HK-2 (cell line): ENCODE measurements at regions not wholly inside any gene's neighbourhood (a gene's known extent, or its start where the extent isn't known, plus 50 kb on each side); places are given as distances from the start of the nearest gene placed in this dataset.
"Not testable (repeated sequence)": the region's sequence is repeated elsewhere in the genome, so short reads cannot be mapped to it uniquely, and the experiment has no call there.

ENCODE experiments used
- DNase-seq: peaks from one replicate; pipeline ENCODE4 v3.0.0-alpha.2; 2018; ENCODE audit not compliant: unreplicated experiment

DNA sequence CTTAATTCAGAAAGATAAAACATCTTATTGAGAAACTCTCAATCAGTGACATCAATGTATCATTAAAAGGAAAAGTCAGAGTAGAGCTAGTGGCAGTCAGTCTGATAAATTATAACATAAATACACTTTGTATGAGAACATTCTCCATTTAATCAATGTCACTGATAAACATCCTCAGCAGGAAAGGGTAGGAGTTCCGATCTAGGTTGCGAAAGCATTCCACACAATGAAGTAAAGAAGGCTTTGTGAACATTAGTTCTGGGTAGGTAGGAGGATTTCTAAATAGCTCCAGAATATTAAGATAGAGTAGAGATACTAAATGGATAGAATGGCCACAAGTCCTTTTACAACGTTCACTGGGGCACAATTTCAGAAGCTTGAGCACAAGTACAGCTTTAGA is 179.7 kb upstream of the MALRD1 start:
- no peak for DNase-seq

- no peak for DNase-seq
Measured at GRCh38 chr10:18875477-18875876, 173.1 kb upstream of the MALRD1 start.

DNA sequence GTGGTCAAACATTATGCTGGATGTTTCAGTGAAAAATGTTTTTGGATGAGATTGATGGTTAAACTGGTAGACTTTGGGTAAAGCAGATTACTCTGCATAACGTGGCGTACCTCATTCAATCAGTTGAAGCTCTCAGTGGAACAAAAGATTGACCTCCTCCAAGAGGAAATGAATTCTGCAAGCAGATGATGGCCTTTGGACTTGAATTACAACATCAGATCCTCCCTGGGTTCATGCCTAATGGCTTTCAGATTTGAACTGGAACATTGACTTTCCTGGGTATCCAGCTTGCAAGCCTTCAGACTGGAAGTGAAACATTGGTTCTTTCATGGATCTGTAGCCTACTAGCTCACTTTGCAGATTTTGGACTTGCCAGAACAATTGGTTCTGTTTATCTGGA is 169.3 kb upstream of the MALRD1 start:
- no peak for DNase-seq

- DNase-seq = no peak
Measured at GRCh38 chr10:18880530-18880929, 168.1 kb upstream of the MALRD1 start.

DNA sequence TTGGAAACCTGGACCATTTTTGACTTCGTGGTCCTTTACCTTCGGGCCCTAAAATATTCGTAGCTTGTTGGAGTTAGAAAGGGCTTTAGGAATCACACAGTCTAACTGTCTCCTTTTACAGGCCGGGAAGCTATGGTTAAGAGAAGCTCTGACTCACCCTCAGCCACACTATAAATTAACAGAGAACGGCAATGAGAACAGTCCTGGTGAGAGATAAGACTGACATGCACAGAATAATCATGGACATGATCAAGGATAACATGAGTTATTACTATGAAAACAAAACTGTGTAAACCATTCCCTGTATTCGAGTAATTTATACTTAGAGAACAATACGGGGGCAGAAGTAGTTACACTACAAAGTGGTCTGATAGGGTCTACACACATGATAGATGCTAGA is 162.5 kb upstream of the MALRD1 start:
- no peak for DNase-seq

DNA sequence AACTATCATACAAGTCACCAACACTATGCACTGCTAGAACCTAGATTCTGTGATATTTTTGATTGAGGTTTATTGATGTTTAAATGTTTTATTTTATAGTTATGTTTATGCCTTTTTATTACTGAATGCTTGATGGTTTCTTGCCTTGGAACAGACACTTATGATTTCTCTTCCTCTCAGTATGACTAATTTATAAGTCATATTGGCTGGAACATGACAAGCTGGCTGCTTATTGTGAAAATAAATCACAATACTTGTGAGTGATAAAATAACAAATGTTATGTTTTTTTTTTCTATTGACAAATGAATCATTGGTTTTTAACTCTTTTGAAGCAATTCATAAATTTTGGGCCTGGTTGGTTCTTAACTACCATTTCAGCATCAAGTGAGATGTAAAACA is 142.0 kb upstream of the MALRD1 start:
- DNase-seq = no peak

DNA sequence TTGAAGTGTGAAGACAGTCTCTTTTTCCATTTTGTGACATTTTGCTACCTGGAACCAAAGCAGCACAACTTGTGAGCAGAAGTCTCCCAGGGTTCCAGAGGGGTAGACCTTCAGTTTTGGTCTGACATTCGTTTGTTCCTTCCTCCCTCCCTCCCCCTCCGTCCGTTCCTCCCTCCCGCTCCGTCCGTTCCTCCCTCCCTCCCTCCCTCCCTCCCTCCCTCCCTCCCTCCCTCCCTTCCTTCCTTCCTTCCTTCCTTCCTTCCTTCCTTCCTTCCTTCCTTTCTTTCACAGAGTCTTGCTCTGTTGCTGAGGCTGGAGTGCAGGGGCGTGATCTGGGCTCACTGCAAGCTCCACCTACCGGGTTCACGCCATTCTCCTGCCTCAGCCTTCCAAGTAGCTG is 131.2 kb upstream of the MALRD1 start:
- not testable (repeated sequence) for DNase-seq

- DNase-seq = peak; percentile 38
Measured at GRCh38 chr10:18918532-18918931, 130.1 kb upstream of the MALRD1 start.

DNA sequence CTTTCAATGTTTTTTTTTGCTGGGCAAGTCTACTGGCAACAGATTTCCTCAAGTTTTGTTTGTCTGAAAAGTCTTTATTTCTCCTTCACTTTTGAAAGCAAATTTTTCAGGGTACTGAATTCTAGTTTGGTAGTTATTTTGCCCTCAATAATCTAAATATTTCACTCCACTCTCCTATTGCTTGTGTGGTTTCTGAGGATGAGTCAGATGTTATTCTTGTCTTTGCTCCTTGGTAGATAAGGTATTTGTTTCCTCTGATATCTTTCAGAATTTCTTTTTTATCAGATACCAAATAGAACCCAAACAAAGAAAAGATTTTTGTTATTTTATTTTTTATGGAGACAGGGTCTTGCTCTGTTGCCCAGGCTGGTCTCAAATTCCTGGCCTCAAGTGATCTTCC is 99.2 kb upstream of the MALRD1 start:
- DNase-seq = no peak

- not testable (repeated sequence) for DNase-seq
Measured at GRCh38 chr10:18951072-18951823, 97.4 kb upstream of the MALRD1 start.

- no peak for DNase-seq
Measured at GRCh38 chr10:18955061-18955460, 93.5 kb upstream of the MALRD1 start.

DNA sequence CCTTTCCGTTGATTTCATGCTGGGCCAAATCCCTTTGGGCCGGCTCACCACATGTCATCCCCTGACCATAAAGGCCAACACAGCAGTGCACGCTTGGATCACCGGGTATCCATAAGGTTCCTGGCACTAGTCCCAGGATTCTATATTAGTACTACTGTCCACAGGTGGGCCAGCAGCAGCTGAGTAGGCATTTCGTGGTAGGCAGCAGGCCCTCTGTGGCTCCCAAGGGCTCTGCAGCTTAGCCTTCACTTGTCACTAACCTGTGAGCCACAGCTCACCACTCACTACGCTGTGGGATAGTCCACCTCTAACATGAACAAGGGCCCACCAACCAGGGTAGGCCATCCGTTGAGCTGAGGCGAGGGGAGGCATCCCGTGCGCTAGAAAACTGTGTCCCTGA is 89.2 kb upstream of the MALRD1 start:
- DNase-seq = no peak

DNA sequence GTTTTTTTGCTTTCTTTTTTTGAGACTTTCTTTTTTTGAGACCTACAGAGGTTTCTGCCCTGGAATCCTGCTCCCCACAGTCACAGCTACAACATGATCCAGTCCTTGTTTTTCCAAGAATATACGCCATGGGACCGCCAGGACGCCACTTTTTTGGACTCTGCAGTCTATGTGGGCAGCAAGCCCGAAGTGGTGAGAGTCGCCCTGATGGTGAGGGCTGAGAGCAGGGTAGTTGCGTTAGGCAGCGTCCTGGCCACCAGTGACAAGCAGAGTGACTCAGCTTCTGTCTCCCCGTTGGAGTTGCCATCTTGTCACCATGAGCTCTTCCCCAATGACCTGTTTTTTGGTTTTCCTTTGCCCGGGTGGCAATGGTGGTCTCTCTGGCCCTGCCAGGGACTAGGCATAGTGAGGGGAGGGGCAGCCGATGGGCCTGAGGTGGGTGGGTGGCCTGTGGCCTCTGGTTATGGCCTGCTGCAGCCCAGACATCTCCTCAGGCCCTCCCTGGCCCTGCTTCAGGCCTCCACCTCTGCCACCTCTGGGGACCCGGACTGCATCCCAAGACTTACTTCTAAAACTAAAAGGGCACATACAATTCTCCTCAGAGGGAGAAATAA is 88.0 kb upstream of the MALRD1 start:
- DNase-seq = no peak

- no peak for DNase-seq
Measured at GRCh38 chr10:18968159-18968558, 80.4 kb upstream of the MALRD1 start.

- no peak for DNase-seq
Measured at GRCh38 chr10:18976696-18977251, 71.8 kb upstream of the MALRD1 start.

GRCh38 chr10:18980089-18980629 is 68.4 kb upstream of the MALRD1 start:
- no peak for DNase-seq

DNA sequence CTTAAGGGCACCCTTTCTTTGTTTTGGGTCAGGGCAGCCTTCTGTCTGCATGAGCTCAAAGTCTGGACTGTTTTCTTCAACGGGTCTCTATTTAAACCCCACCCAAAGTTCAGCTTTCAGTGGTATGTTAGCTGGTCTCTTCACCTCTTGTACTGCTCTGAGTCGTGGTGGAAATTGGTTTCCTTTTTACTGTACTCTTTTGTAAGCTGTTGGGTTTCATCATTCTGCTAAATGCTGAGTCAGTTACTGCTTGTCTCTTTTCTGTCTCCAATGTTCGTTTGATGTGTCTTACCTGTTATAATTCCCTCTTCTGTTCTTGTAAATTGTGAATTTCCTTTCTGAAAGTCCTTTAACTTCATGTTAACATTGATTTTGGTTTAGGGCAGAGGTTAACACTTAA is 64.1 kb upstream of the MALRD1 start:
- DNase-seq = no peak

GRCh38 chr10:18988338-18988737 is 60.3 kb upstream of the MALRD1 start:
- no peak for DNase-seq
